Heart right ventricle (tissue), 16 donors: ENCODE measurements at regions not wholly inside any gene's neighbourhood (a gene's known extent, or its start where the extent isn't known, plus 50 kb on each side); places are given as distances from the start of the nearest gene placed in this dataset.

Experiments
- ATAC-seq, 8 donors: fragments of 200-7000 bp; cut with Tn5 transposase; one replicate each; pipeline ENCODE4 v1.9.1; 2020; ENCODE audit warnings: mild to moderate bottlenecking in 8 of 8, moderate library complexity in 8 of 8, moderate number of reproducible peaks in 1 of 8
- DNase-seq, 2 donors: peaks; one replicate each; pipeline ENCODE4 v3.0.0-alpha.2; 2020
- H3K27ac ChIP-seq, 10 donors: fragments of 200-600 bp; sonication (generic) in 2 of 10; one replicate each; pipeline versions ENCODE4 v1.5.0 to v1.8.0; 2020 to 2022; ENCODE audit warnings: mild to moderate bottlenecking in 3 of 10
- H3K27me3 ChIP-seq, 7 donors: fragments of 200-600 bp; one replicate each; pipeline ENCODE4 v1.8.0; 2021 to 2022; ENCODE audit warnings: mild to moderate bottlenecking in 2 of 7
- H3K36me3 ChIP-seq, 9 donors: fragments of 200-600 bp; sonication (generic) in 1 of 9; one replicate each; pipeline versions ENCODE4 v1.5.0 to v1.8.0; 2020 to 2022; ENCODE audit warnings: mild to moderate bottlenecking in 2 of 9
- H3K4me1 ChIP-seq, 9 donors: fragments of 200-600 bp; sonication (generic) in 1 of 9; one replicate each; pipeline versions ENCODE4 v1.5.0 to v1.8.0; 2020 to 2022; ENCODE audit warnings: mild to moderate bottlenecking in 4 of 9
- H3K4me3 ChIP-seq, 10 donors: fragments of 200-600 bp; sonication (generic) in 2 of 10; one replicate each; pipeline versions ENCODE4 v1.5.0 to v1.8.0; 2020 to 2022; ENCODE audit warnings: mild to moderate bottlenecking in 7 of 10, moderate library complexity in 2 of 10
- H3K9me3 ChIP-seq, 11 donors: fragments of 200-600 bp in 10 of 11; sonication (generic) in 2 of 11; one replicate each; pipeline versions ENCODE4 v1.5.0 to v1.8.0; 2013 to 2022; ENCODE audit warnings: mild to moderate bottlenecking in 2 of 11, control low read depth in 1 of 11, moderate library complexity in 1 of 11
- WGBS, 2 donors: extraction: QIAGEN DNeasy Blood & Tissue Kit; methylation state at CpG; one replicate each; pipeline ENCODE4 v1.1.7; 2013; ENCODE audit warnings: inconsistent platforms in 1 of 2; 5-methylcytosine and 5-hydroxymethylcytosine counted together
- intact Hi-C, 10 donors: fragments of 100-400 bp; cut with DNase I; formaldehyde crosslinking; loops; one replicate each; pipeline versions ENCODE4 v1.11.1 to v1.14.2; 2022
- TF ChIP-seq, protein P1 (sequence below), 9 donors: fragments of 200-600 bp; sonication (generic) in 2 of 9; IDR thresholded peaks; one replicate each; pipeline versions ENCODE4 v1.5.0 to v1.8.0; 2021 to 2022; ENCODE audit warnings: antibody characterized with exemption in 9 of 9, mild to moderate bottlenecking in 5 of 9, moderate library complexity in 1 of 9
- donor health status: Arrhythmogenic right ventricular cardiomyopathy.
- donor health status: ischemic (EF 13 %, LVEDD 7.1; RV severe dilation, severe dysfunction).
- donor health status: healthy with polysubstance abuse.
- donor health status: DM: no; HTN: yes; CAD: no.
- donor health status: DM: no; HTN: no; CAD: no.
- donor health status: ischemic (EF 25% LVEDD 6.9; RV normal size, moderate dysfunction).
- donor health status: ischemic (EF 25% LVEDD 5.7; RV mildly dilated, moderate dysfunction).
- donor health status: healthy.
- donor health status: DM: yes; HTN: yes; CAD: no.
- donor health status: Ischemic cardiomyopathy.
- donor health status: ischemic (EF 35%, LVEDD 5.7; RV mildly dilated, moderate dysfunction).
- donor health status: nonischemic (EF 11% LVEDD 7.7; RV severe dilation, severe dysfunction).
- donor health status: DM: yes; HTN: yes; CAD: no.
- donor health status: PGD.
- donor health status: ischemic (EF 29% LVEDD 5.4; RV normal size, mild dysfunction).
- donor health status: nonischemic (EF 23%, LVEDD 6.1; RV moderate dilation, normal function).

GRCh38 chr16:74045513-74045912 is 251.1 kb upstream of the PSMD7 start:
- no peak overlapping the region for H3K4me3 ChIP-seq
- ATAC-seq (no peak), DNase-seq (no peak)
- H3K27me3 ChIP-seq = no peaks in the 10 kb centered on the region
- no peaks in the 10 kb centered on the region for H3K36me3 ChIP-seq
- 60 to 69% methylated on average over 3 of the region's 3 CpGs for WGBS, 2 donors
- H3K27ac ChIP-seq = no peak overlapping the region
- peaks cover 0 to 6% (median 0%) of the 10 kb centered on the region in 11 donors for H3K9me3 ChIP-seq
- no peaks in the 10 kb centered on the region for H3K4me1 ChIP-seq
- TF ChIP-seq, protein P1, sequence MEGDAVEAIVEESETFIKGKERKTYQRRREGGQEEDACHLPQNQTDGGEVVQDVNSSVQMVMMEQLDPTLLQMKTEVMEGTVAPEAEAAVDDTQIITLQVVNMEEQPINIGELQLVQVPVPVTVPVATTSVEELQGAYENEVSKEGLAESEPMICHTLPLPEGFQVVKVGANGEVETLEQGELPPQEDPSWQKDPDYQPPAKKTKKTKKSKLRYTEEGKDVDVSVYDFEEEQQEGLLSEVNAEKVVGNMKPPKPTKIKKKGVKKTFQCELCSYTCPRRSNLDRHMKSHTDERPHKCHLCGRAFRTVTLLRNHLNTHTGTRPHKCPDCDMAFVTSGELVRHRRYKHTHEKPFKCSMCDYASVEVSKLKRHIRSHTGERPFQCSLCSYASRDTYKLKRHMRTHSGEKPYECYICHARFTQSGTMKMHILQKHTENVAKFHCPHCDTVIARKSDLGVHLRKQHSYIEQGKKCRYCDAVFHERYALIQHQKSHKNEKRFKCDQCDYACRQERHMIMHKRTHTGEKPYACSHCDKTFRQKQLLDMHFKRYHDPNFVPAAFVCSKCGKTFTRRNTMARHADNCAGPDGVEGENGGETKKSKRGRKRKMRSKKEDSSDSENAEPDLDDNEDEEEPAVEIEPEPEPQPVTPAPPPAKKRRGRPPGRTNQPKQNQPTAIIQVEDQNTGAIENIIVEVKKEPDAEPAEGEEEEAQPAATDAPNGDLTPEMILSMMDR (IDR thresholded peaks at IDR 0.05) = no peak
- intact Hi-C loops = no loop called here

GRCh38 chr16:74035816-74036215 is 260.8 kb upstream of the PSMD7 start:
- no peak for ATAC-seq
- H3K27ac ChIP-seq = no peak overlapping the region
- no peak for DNase-seq
- intact Hi-C loops = no loop called here
- no peak overlapping the region for H3K4me3 ChIP-seq
- H3K9me3 ChIP-seq = no peaks in the 10 kb centered on the region
- H3K36me3 ChIP-seq = no peaks in the 10 kb centered on the region
- H3K4me1 ChIP-seq = no peaks in the 10 kb centered on the region
- TF ChIP-seq, protein P1 (IDR thresholded peaks at IDR 0.05) = peak in 3 of 9 donors; percentile 11 to 31 (median 28)
- H3K27me3 ChIP-seq = peaks cover 0 to 56% (median 21%) of the 10 kb centered on the region in 7 donors
- WGBS, 2 donors = 14% methylated on average over 1 of the region's 1 CpG

DNA sequence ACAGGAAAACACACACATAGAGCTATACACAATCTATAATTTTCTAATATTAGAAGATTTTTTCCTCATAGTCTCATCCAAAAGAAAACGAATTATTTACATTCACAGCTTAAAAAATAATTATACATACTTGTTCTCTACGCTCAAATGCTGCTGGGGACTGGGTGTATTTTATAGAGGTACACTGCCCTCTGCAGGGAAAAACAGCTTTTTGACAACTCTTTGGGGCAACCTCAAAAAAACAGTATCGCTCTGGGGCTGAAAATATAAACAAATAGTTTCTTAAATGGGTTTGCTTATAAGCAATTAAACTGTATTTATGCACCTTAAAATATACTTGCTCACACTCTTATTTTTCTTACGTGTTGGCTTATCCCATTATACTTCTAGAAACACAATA is 261.8 kb upstream of the PSMD7 start:
- no peaks in the 10 kb centered on the region for H3K4me1 ChIP-seq
- no peaks in the 10 kb centered on the region for H3K36me3 ChIP-seq
- H3K27me3 ChIP-seq = peaks cover 0 to 56% (median 21%) of the 10 kb centered on the region in 7 donors
- no peaks in the 10 kb centered on the region for H3K9me3 ChIP-seq
- ATAC-seq = no peak
- no peak overlapping the region for H3K4me3 ChIP-seq
- no peak overlapping the region for H3K27ac ChIP-seq
- no peak for DNase-seq
- WGBS, 2 donors = 12 to 16% methylated on average over 4 of the region's 4 CpGs
- intact Hi-C loops = no loop called here
- TF ChIP-seq, protein P1 (IDR thresholded peaks at IDR 0.05) = peak in 6 of 9 donors; percentile 39 to 54 (median 46)

GRCh38 chr16:74034200-74034599 is 262.4 kb upstream of the PSMD7 start:
- Histone ChIP-seq H3K36me3 (no peaks in the 10 kb centered on the region), H3K4me3 (no peak overlapping the region), H3K4me1 (no peaks in the 10 kb centered on the region), H3K27ac (no peak overlapping the region), H3K9me3 (no peaks in the 10 kb centered on the region), H3K27me3 (peaks cover 0 to 60% (median 21%) of the 10 kb centered on the region in 7 donors)
- WGBS, 2 donors = 22 to 29% methylated on average over 9 of the region's 9 CpGs
- no peak for ATAC-seq
- TF ChIP-seq, protein P1 (IDR thresholded peaks at IDR 0.05) = no peak
- DNase-seq = no peak
- intact Hi-C loops = no loop called here
